Panc1 (cell line): ENCODE measurements at regions not wholly inside any gene's neighbourhood (a gene's known extent, or its start where the extent isn't known, plus 50 kb on each side); places are given as distances from the start of the nearest gene placed in this dataset.

ENCODE experiments used
- ATAC-seq: fragments of 200-7000 bp; cut with Tn5 transposase; 2 replicates; pipeline ENCODE4 v1.9.1; 2020; ENCODE audit warnings: mild to moderate bottlenecking, moderate library complexity
- BruUV-seq: library from RNA; stranded (reverse); fragments of 400-500 nt; replicated peaks from 2 replicates; lab custom pipeline; 2021; lab: Mats Ljungman, UMichigan
- CTCF ChIA-PET: fragments of 300-600 bp; sonication (Branson Sonifier 250); formaldehyde crosslinking; loops from one replicate; lab custom pipeline; 2022; ENCODE audit warnings: antibody characterized with exemption; lab: Charles Lee
- POLR2A ChIA-PET: fragments of 300-600 bp; sonication (Branson Sonifier 250); formaldehyde crosslinking; loops from one replicate; lab custom pipeline; 2022; ENCODE audit warnings: antibody characterized with exemption; lab: Charles Lee
- DNase-seq: peaks from one replicate; pipeline ENCODE4 v3.0.0-alpha.2; 2010; ENCODE audit warnings: low read depth, low spot score
- H3K27ac ChIP-seq: 2 replicates; pipeline ENCODE4 v1.5.1; 2011; ENCODE audit warnings: mild to moderate bottlenecking, low read length, inconsistent platforms
- H3K27me3 ChIP-seq: fragments of 200-500 bp; sonication (Bioruptor generic); 2 replicates; pipeline ENCODE4 v1.6.0; 2014; ENCODE audit warnings: low read length, inconsistent platforms; ENCODE audit not compliant: control insufficient read depth, insufficient read depth
- H3K36me3 ChIP-seq: fragments of 200-500 bp; sonication (Bioruptor generic); 2 replicates; pipeline ENCODE4 v1.5.1; 2014; ENCODE audit warnings: inconsistent platforms, mild to moderate bottlenecking, low read length, moderate library complexity; ENCODE audit not compliant: control insufficient read depth, insufficient read depth
- H3K4me1 ChIP-seq: 2 replicates; pipeline ENCODE4 v1.5.1; 2011; ENCODE audit warnings: inconsistent platforms, mild to moderate bottlenecking, low read length, moderate library complexity; ENCODE audit not compliant: control insufficient read depth, insufficient read depth
- H3K4me3 ChIP-seq, 2 experiments: 2 replicates each; pipeline ENCODE4 v1.5.1; 2011 to 2012; ENCODE audit warnings: low read depth in 2 of 2, low read length in 2 of 2, mild to moderate bottlenecking in 2 of 2, inconsistent platforms in 1 of 2, moderate library complexity in 1 of 2
- H3K9me3 ChIP-seq: fragments of 200-500 bp; sonication (Bioruptor generic); 2 replicates; pipeline ENCODE4 v1.5.1; 2014; ENCODE audit warnings: low read depth, mild to moderate bottlenecking, inconsistent platforms, low read length, moderate library complexity; ENCODE audit not compliant: control insufficient read depth, insufficient read depth
- POLR2AphosphoS5 ChIP-seq: IDR thresholded peaks from 2 replicates; pipeline ENCODE4 v1.6.1; 2012; ENCODE audit warnings: mild to moderate bottlenecking, low read depth, low read length, moderate library complexity
- SIN3A ChIP-seq: IDR thresholded peaks from 2 replicates; pipeline ENCODE4 v1.6.1; 2012; ENCODE audit warnings: low read depth, mild to moderate bottlenecking, low read length, moderate library complexity, borderline replicate concordance; ENCODE audit not compliant: insufficient read depth
- TCF7L2 ChIP-seq: IDR thresholded peaks from 2 replicates; pipeline ENCODE4 v1.6.1; 2011; ENCODE audit warnings: mild to moderate bottlenecking, low read depth, low read length, inconsistent platforms
- in situ Hi-C: cut with HindIII; loops from 2 replicates; pipeline ENCODE4 v1.10.0; 2016; ENCODE audit warnings: low sequenced_read_pairs, low pct_unique_long_range_greater_than_20kb
- intact Hi-C: fragments of 100-400 bp; cut with micrococcal nuclease; formaldehyde crosslinking; loops from one replicate; pipeline ENCODE4 v1.10.0; 2022; ENCODE audit not compliant: unreplicated experiment
- TF ChIP-seq, protein P1 (sequence below): fragments of 450-650 bp; IDR thresholded peaks from 2 replicates; pipeline ENCODE4 v1.5.1; 2017; ENCODE audit warnings: mild to moderate bottlenecking
- TF ChIP-seq, protein P2 (sequence below), 2 experiments: IDR thresholded peaks; 2 replicates each; pipeline ENCODE4 v1.6.1; 2011 to 2012; ENCODE audit warnings: low read depth in 2 of 2, control low read depth in 1 of 2, low read length in 1 of 2, mild to moderate bottlenecking in 1 of 2, moderate library complexity in 1 of 2; ENCODE audit not compliant: insufficient read depth in 1 of 2

DNA sequence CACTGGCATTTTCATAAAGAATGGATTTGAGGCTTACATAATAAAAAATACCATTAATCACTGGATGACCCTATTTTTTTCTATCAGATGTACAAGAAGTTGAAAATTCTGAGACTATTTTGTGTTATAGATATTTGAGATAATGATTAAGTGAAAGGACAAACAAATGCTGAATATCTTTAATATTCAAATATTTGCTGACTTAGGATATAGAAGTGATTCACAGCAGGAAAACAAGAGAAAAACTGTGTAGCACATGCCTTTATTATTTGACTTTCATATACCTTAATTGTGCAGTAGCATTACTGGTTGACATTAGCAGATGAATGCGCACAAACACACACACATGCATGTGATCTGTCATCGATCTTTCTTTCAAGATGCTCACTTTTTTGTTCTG, 766.5 kb downstream of the SATB2 start:
- Histone ChIP-seq H3K9me3 (no peaks in the 10 kb centered on the region), H3K4me1 (no peaks in the 10 kb centered on the region), H3K27me3 (no peaks in the 10 kb centered on the region), H3K27ac (no peak overlapping the region), H3K36me3 (no peaks in the 10 kb centered on the region), H3K4me3 (no peak overlapping the region)
- in situ Hi-C loops (no loop called here), intact Hi-C loops (no loop called here)
- POLR2A ChIA-PET, result no interaction called here
- no TSS peak for BruUV-seq
- TF ChIP-seq POLR2AphosphoS5, result no peak
- TF ChIP-seq SIN3A, result no peak
- TF ChIP-seq, protein P1, sequence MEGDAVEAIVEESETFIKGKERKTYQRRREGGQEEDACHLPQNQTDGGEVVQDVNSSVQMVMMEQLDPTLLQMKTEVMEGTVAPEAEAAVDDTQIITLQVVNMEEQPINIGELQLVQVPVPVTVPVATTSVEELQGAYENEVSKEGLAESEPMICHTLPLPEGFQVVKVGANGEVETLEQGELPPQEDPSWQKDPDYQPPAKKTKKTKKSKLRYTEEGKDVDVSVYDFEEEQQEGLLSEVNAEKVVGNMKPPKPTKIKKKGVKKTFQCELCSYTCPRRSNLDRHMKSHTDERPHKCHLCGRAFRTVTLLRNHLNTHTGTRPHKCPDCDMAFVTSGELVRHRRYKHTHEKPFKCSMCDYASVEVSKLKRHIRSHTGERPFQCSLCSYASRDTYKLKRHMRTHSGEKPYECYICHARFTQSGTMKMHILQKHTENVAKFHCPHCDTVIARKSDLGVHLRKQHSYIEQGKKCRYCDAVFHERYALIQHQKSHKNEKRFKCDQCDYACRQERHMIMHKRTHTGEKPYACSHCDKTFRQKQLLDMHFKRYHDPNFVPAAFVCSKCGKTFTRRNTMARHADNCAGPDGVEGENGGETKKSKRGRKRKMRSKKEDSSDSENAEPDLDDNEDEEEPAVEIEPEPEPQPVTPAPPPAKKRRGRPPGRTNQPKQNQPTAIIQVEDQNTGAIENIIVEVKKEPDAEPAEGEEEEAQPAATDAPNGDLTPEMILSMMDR, result no peak
- TF ChIP-seq, protein P2, sequence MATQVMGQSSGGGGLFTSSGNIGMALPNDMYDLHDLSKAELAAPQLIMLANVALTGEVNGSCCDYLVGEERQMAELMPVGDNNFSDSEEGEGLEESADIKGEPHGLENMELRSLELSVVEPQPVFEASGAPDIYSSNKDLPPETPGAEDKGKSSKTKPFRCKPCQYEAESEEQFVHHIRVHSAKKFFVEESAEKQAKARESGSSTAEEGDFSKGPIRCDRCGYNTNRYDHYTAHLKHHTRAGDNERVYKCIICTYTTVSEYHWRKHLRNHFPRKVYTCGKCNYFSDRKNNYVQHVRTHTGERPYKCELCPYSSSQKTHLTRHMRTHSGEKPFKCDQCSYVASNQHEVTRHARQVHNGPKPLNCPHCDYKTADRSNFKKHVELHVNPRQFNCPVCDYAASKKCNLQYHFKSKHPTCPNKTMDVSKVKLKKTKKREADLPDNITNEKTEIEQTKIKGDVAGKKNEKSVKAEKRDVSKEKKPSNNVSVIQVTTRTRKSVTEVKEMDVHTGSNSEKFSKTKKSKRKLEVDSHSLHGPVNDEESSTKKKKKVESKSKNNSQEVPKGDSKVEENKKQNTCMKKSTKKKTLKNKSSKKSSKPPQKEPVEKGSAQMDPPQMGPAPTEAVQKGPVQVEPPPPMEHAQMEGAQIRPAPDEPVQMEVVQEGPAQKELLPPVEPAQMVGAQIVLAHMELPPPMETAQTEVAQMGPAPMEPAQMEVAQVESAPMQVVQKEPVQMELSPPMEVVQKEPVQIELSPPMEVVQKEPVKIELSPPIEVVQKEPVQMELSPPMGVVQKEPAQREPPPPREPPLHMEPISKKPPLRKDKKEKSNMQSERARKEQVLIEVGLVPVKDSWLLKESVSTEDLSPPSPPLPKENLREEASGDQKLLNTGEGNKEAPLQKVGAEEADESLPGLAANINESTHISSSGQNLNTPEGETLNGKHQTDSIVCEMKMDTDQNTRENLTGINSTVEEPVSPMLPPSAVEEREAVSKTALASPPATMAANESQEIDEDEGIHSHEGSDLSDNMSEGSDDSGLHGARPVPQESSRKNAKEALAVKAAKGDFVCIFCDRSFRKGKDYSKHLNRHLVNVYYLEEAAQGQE (IDR thresholded peaks at IDR 0.05; ENCODE audit: insufficient read depth in 1 of 2, low read depth in 2 of 2, low read length in 1 of 2), result no peak
- TF ChIP-seq TCF7L2, result no peak
- CTCF ChIA-PET, result no interaction called here
- DNase-seq (no peak), ATAC-seq (no peak)

DNA sequence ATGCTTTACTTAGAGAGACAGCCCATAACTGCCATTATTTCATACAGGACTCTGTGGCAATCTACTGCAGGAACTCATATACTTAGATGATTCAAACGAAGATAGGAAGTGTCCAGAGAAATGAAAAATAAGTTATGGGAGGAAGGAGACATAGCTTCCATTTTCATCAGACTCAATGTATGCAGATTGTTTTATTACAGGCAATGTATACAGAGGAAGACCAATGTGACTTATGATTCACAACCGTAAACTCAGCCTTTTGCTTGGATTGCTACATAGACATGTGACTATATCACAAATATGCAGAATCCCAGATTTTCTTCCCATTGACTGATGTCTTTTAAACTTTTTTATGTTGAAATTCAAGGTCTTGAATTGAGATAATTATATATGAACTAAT, 793.4 kb downstream of the SATB2 start:
- no peak for ATAC-seq
- TF ChIP-seq POLR2AphosphoS5 (no peak), SIN3A (no peak), TCF7L2 (no peak)
- TF ChIP-seq, protein P1, result no peak
- TF ChIP-seq, protein P2 (IDR thresholded peaks at IDR 0.05; ENCODE audit: insufficient read depth in 1 of 2, low read depth in 2 of 2, low read length in 1 of 2), result no peak
- Histone ChIP-seq H3K27me3 (no peaks in the 10 kb centered on the region), H3K4me1 (no peaks in the 10 kb centered on the region), H3K27ac (no peak overlapping the region), H3K4me3 (no peak overlapping the region), H3K9me3 (no peaks in the 10 kb centered on the region), H3K36me3 (no peaks in the 10 kb centered on the region)
- ChIA-PET CTCF (no interaction called here), POLR2A (no interaction called here)
- DNase-seq, result no peak
- intact Hi-C loops (no loop called here), in situ Hi-C loops (no loop called here)
- BruUV-seq, result no TSS peak
